ENCODE measurements at regions not wholly inside any gene's neighbourhood (a gene's known extent, or its start where the extent isn't known, plus 50 kb on each side); places are given as distances from the start of the nearest gene placed in this dataset.

DNA sequence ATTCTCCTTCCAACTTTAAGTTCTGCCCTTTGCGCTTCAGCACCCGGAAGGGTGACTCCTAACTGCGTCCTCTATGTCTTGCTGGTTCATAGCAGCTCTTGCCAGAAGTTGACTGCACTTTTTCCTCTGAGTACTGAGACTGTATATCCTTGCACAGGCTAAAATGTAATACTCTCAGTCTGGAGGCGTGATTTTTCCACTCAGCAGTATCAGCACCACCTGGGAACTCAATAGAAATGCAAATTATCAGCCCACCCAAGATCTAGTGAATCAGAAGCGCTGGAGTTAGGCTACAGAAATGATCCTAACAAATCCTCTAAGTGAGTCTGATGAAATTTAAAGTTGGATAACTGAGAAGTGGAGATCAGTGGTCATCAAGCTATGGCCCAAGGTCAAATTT lies 1611.9 kb upstream of the SLC10A2 start:
- Histone ChIP-seq H3K27me3 (ENCODE audit: insufficient read depth, low read length) (no peaks in the 10 kb centered on the region), H3K79me2 (ENCODE audit: insufficient read depth, low read length) (no peaks in the 10 kb centered on the region), H3K9me3 (ENCODE audit: control insufficient read depth in 1 of 2, insufficient read depth in 1 of 2, low read depth in 1 of 2, low read length in 2 of 2) (no peaks in the 10 kb centered on the region), H3K4me2 (ENCODE audit: low read length) (no peak overlapping the region), H4K20me1 (ENCODE audit: insufficient read depth) (no peaks in the 10 kb centered on the region), H3K27ac (ENCODE audit: low read depth, low read length) (no peak overlapping the region), H3K36me3 (ENCODE audit: control insufficient read depth in 1 of 2, insufficient read depth in 2 of 2, low read length in 2 of 2) (no peaks in the 10 kb centered on the region), H3K4me3 (replicated peaks in 1 of 2; ENCODE audit: low read depth in 1 of 2, low read length in 2 of 2) (no peak overlapping the region), H3K9me2 (ENCODE audit: insufficient read depth) (no peaks in the 10 kb centered on the region), H3K4me1 (ENCODE audit: control insufficient read depth in 1 of 2, insufficient read depth in 2 of 2, low read length in 2 of 2) (no peaks in the 10 kb centered on the region), H3K9ac (ENCODE audit: low read length) (no peak overlapping the region), H2AFZ (ENCODE audit: low read depth, low read length, poor library complexity, severe bottlenecking) (no peak overlapping the region)
- DNase-seq (ENCODE audit: low read depth, low spot score) (no peak), ATAC-seq (no peak)
- TF ChIP-seq CEBPB (IDR thresholded peaks at IDR 0.05; ENCODE audit: low read depth) (no peak), SP1 (IDR thresholded peaks at IDR 0.05; ENCODE audit: low read depth) (no peak), EZH2 (IDR thresholded peaks at IDR 0.05) (no peak), EGR1 (IDR thresholded peaks at IDR 0.05; ENCODE audit: low read depth) (no peak), POLR2A (IDR thresholded peaks at IDR 0.05; ENCODE audit: borderline replicate concordance, extremely low read depth, insufficient read depth, insufficient read length) (no peak)
- intact Hi-C loops (cut with micrococcal nuclease): no loop called here
- POLR2A ChIA-PET: no interaction called here
- CTCF ChIA-PET: no interaction called here
- no TSS peak for BruUV-seq (replicated peaks)
- RAD21 ChIA-PET (ENCODE audit: low non-redundant PET in 1 of 2, low total read pairs in 2 of 2, uncharacterized antibody in 2 of 2, unreplicated experiment in 2 of 2): no interaction called here

DNA sequence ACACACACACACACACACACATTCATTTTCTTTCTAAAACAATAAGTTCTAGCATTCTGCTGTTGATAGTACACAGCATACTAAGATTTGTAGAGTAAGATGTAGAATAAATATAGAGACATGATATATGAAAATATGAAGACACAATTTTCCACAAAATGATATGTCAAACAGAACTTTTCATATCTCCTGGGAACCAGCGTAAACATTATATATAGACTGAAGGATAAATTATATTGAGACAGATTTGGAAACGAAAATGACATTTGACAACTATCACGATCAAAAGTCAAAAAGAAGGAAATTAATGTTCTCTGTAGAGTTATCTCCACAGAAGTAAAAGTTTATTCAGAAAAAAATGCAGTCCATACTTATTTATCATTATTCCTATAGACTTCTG lies 1605.7 kb upstream of the SLC10A2 start:
- TF ChIP-seq YY1 (IDR thresholded peaks at IDR 0.05; ENCODE audit: extremely low read depth, insufficient replicate concordance, low read depth, low read length) (no peak), EZH2phosphoT487 (IDR thresholded peaks at IDR 0.05; ENCODE audit: borderline replicate concordance) (no peak), ZFX (IDR thresholded peaks at IDR 0.05) (no peak), ELF1 (IDR thresholded peaks at IDR 0.05; ENCODE audit: borderline replicate concordance, low read depth) (no peak), SRF (IDR thresholded peaks at IDR 0.05; ENCODE audit: low read depth) (no peak)
- ATAC-seq (no peak), DNase-seq (ENCODE audit: low read depth, low spot score) (no peak)
- H3K4me2 ChIP-seq (ENCODE audit: low read length): no peak overlapping the region
- RAD21 ChIA-PET (ENCODE audit: low non-redundant PET in 1 of 2, low total read pairs in 2 of 2, uncharacterized antibody in 2 of 2, unreplicated experiment in 2 of 2): no interaction called here
- H3K79me2 ChIP-seq (ENCODE audit: insufficient read depth, low read length): no peaks in the 10 kb centered on the region
- H4K20me1 ChIP-seq (ENCODE audit: insufficient read depth): no peaks in the 10 kb centered on the region
- POLR2A ChIA-PET: no interaction called here
- H3K4me1 ChIP-seq (ENCODE audit: control insufficient read depth in 1 of 2, insufficient read depth in 2 of 2, low read length in 2 of 2): no peaks in the 10 kb centered on the region
- intact Hi-C loops (cut with micrococcal nuclease): no loop called here
- H3K36me3 ChIP-seq (ENCODE audit: control insufficient read depth in 1 of 2, insufficient read depth in 2 of 2, low read length in 2 of 2): no peaks in the 10 kb centered on the region
- no peak overlapping the region for H3K4me3 ChIP-seq (replicated peaks in 1 of 2; ENCODE audit: low read depth in 1 of 2, low read length in 2 of 2)
- H2AFZ ChIP-seq (ENCODE audit: low read depth, low read length, poor library complexity, severe bottlenecking): no peak overlapping the region
- H3K9ac ChIP-seq (ENCODE audit: low read length): no peak overlapping the region
- H3K27me3 ChIP-seq (ENCODE audit: insufficient read depth, low read length): no peaks in the 10 kb centered on the region
- no peaks in the 10 kb centered on the region for H3K9me2 ChIP-seq (ENCODE audit: insufficient read depth)
- CTCF ChIA-PET: no interaction called here
- no TSS peak for BruUV-seq (replicated peaks)
- H3K9me3 ChIP-seq (ENCODE audit: control insufficient read depth in 1 of 2, insufficient read depth in 1 of 2, low read depth in 1 of 2, low read length in 2 of 2): no peaks in the 10 kb centered on the region
- H3K27ac ChIP-seq (ENCODE audit: low read depth, low read length): no peak overlapping the region

All from HCT116 (cell line).